ENCODE measurements at regions not wholly inside any gene's neighbourhood (a gene's known extent, or its start where the extent isn't known, plus 50 kb on each side); places are given as distances from the start of the nearest gene placed in this dataset.

- no peak overlapping the region for H3K27ac ChIP-seq
- DNase-seq (no peak), ATAC-seq (no peak)
- no peak overlapping the region for H3K4me3 ChIP-seq
- H3K27me3 ChIP-seq = no peaks in the 10 kb centered on the region
- H3K4me1 ChIP-seq = no peaks in the 10 kb centered on the region
- H3K9me3 ChIP-seq = no peaks in the 10 kb centered on the region
- intact Hi-C loops (cut with DNase I) = no loop called here
- TF ChIP-seq CTCF (IDR thresholded peaks at IDR 0.05) = no peak
- no peaks in the 10 kb centered on the region for H3K36me3 ChIP-seq
Measured at GRCh38 chr1:91151702-91152101, 129.9 kb upstream of the ZNF644 start.

GRCh38 chr1:91148641-91149069, 126.8 kb upstream of the ZNF644 start:
- H3K27me3 ChIP-seq = no peaks in the 10 kb centered on the region
- intact Hi-C loops (cut with DNase I) = no loop called here
- TF ChIP-seq CTCF (IDR thresholded peaks at IDR 0.05) = no peak
- no peaks in the 10 kb centered on the region for H3K9me3 ChIP-seq
- no peak overlapping the region for H3K4me3 ChIP-seq
- ATAC-seq = peak; percentile 87
- H3K4me1 ChIP-seq = no peaks in the 10 kb centered on the region
- H3K27ac ChIP-seq = no peak overlapping the region
- no peak for DNase-seq
- no peaks in the 10 kb centered on the region for H3K36me3 ChIP-seq

DNA sequence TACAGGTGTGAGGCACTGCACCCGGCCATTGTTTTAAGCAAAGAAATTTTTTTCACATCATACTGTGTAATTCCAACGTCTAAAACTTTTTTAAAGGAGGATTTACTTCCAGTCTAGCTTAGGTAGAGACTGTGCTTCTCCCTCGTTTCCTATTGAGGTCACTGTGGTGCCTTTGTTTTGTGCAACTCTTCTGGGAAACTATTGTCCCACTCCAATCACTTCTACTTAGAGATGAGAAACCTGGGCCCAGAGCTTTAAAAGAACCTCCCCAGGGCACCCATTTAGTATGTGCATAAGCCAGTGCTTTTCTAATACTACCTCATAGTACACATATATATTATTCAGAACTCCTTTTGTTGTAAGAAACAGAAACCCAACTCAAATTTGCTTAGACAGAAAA, 120.0 kb upstream of the ZNF644 start:
- Histone ChIP-seq H3K9me3 (no peaks in the 10 kb centered on the region), H3K36me3 (no peaks in the 10 kb centered on the region), H3K4me3 (no peak overlapping the region), H3K27ac (no peak overlapping the region), H3K27me3 (no peaks in the 10 kb centered on the region), H3K4me1 (no peaks in the 10 kb centered on the region)
- intact Hi-C loops (cut with DNase I) = no loop called here
- no peak for DNase-seq
- TF ChIP-seq CTCF (IDR thresholded peaks at IDR 0.05) = no peak
- ATAC-seq = no peak

DNA sequence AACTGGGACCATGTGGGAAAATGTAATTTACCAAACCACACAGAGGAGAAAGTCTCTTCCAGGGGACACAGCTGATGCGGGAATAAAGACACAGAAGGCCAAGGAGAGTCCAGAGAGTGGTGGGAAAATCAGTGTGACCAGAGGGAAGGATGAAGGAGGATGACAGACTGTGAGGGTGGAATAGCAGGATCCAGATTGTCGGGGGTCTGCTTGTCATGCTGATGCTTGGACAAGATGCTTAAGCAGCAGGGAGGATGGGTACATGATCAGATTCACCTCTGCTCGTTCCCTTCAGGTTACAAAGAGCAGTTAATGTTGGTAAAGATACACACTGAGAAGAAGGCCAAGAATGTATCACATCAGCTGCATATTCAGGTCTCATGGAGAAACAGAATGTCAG, 117.1 kb upstream of the ZNF644 start:
- Histone ChIP-seq H3K4me1 (no peaks in the 10 kb centered on the region), H3K27ac (no peak overlapping the region), H3K4me3 (no peak overlapping the region), H3K27me3 (no peaks in the 10 kb centered on the region), H3K9me3 (no peaks in the 10 kb centered on the region), H3K36me3 (no peaks in the 10 kb centered on the region)
- DNase-seq = no peak
- intact Hi-C loops (cut with DNase I) = no loop called here
- no peak for TF ChIP-seq CTCF (IDR thresholded peaks at IDR 0.05)
- no peak for ATAC-seq

DNA sequence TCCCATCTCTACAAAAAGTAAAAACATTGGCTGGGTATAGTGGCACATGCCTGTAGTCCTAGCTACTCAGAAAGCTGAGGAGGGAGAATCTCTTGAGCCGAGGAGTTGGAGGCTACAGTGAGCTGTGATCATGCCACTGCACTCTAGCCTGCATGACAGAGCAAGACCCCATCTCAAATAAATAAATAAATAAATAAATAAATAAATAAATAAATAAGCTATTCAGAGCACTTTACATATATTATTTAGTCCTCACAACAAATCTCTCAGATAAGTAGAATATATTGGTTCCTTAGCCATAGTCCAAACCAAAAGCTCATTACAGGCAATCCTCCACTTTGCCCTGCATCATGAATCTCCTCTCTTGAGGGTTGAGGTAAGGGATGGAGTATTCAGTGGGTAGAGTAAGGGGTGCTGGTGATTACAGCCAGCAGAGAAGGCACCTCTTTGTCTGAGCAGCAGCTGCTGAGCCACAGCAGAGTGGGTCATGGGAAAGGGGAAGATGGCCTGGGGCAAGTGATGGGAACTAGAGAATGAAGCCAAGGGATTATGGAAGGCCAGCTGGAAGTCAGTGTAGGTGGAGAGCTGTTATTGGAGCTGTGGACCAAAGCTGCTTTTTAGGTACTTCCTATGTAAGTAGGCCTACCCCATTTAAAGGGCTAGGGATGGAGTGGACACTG, 115.5 kb upstream of the ZNF644 start:
- TF ChIP-seq CTCF (IDR thresholded peaks at IDR 0.05) = no peak
- ATAC-seq = no peak

DNA sequence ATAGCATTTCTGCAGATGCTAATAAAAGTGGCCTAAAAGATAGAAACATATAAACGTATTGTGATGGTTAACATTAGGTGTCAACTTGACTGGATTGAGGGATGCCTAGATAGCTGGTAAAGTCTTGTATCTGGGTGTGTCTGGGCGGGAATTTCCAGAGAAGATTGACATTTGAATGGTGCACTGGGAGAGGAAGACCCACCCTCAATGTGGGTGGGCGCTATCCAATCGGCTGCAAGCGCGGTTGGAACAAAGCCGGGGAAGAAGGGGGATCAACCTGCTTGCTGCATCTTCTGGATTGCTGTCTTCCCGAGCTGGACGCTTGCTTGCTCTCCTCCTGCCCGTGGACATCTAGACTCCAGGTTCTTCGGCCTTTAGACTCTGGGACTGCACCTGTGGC, 114.0 kb upstream of the ZNF644 start:
- DNase-seq = no peak
- Histone ChIP-seq H3K4me1 (no peaks in the 10 kb centered on the region), H3K9me3 (no peaks in the 10 kb centered on the region), H3K27ac (no peak overlapping the region), H3K4me3 (no peak overlapping the region), H3K36me3 (no peaks in the 10 kb centered on the region), H3K27me3 (no peaks in the 10 kb centered on the region)
- no peak for ATAC-seq
- intact Hi-C loops (cut with DNase I) = no loop called here
- no peak for TF ChIP-seq CTCF (IDR thresholded peaks at IDR 0.05)

More for the DNA sequence above, 115.5 kb upstream of the ZNF644 start:
- intact Hi-C loops (cut with DNase I) = no loop called here
- no peaks in the 10 kb centered on the region for H3K9me3 ChIP-seq
- no peak for DNase-seq
- H3K27me3 ChIP-seq = no peaks in the 10 kb centered on the region
- H3K27ac ChIP-seq = no peak overlapping the region
- no peaks in the 10 kb centered on the region for H3K36me3 ChIP-seq
- H3K4me3 ChIP-seq = no peak overlapping the region
- no peaks in the 10 kb centered on the region for H3K4me1 ChIP-seq

Data from upper lobe of right lung (tissue), 1 donor.